NCI-H510A (cell line): ENCODE measurements at regions not wholly inside any gene's neighbourhood (a gene's known extent, or its start where the extent isn't known, plus 50 kb on each side); places are given as distances from the start of the nearest gene placed in this dataset.
"Not testable (repeated sequence)": the region's sequence is repeated elsewhere in the genome, so short reads cannot be mapped to it uniquely, and the experiment has no call there.

Experiments used
- DNase-seq: peaks from one replicate; lab custom pipeline; 2025; lab: John Stamatoyannopoulos, UW

DNA sequence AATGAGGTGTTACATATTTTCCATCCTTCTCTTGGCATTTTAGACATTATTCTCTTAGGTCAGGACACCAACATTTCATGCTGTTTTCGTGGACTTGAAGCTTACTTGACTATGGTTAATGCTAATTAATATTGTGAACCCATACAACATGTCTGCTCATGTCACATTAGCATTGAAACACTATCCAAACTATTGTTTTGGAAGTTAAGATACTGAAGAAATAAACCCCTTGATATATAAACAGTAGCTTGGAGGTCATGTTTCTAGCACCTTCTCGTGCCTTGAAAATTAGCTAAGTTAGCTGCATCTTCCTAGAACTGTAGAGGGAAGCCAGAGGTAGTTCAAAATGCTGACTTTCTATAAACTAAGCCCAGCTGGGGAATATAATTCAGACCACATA is 288.8 kb downstream of the LTN1 start:
- no peak for DNase-seq

DNA sequence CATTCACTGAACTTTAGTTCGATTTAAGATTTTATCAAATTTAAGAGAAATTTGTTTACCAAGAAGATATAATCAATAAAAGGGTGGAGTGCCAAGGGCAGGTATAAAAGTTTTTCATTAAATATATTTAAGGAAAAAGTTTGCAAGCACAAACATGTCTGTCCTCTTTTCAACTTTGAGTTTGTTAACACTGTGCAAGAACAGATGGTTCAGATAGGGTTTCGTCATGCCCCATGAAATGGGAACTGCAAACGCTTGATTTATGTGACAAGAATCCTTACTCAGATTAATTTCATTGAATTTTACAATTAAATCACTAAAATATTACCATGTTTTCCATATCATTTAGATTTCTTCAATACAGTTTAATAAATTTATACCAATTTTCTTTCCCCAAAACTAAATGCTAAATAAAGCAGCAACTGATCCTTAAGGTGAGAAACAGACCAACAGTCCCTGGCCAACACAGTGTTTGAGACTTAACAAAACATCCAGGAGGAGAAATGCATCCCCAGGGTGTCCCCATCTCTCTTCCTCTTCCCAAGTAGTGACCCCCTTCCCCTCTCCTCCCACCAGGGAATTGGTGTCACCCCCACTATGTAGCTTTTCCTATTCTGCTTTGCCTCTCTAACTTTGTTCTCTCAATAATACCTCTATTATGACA is 292.9 kb downstream of the LTN1 start:
- no peak for DNase-seq

DNA sequence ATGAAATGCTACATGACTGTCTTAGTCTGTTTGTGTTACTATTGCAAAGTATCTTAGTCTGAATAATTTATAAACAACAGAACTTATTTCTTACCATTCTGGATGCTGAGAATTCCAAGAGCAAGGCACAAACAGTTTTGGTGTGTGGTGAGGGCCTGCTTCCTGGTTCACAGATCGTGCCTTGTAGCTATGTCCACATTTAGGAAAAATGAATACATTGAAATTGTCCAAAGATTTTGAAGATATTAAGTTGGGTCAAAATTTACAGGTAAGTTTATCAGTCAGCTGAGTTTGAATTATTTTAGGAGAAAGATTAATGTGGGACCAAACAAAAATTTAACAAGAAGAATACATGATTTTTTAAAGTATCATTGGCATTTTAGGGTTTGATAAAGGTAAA is 293.5 kb downstream of the LTN1 start:
- no peak for DNase-seq

DNA sequence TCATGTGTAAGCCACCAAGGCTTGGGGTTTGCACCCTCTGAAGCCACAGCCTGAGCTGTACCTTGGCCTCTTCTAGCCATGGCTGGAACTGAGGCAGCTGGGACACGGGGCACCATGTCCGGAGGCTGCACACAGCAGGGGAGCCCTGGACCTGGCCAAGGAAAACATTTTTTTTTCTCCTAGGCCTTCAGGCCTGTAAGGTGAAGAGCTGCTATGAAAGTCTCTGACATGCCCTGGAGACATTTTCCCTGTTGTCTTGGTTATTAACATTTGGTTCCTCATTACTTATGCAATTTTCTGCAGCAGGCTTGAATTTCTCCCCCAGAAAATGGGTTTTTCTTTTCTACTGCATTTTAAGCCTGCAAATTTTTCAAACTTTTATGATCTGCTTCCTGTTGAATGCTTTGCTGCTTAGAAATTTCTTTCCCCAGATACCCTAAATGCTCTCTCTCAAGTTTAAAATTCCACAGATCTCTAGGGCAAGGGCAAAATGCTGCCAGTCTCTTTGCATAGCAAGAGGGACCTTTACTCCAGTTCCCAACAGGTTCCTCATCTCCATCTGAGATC is 295.8 kb downstream of the LTN1 start:
- DNase-seq: no peak

DNA sequence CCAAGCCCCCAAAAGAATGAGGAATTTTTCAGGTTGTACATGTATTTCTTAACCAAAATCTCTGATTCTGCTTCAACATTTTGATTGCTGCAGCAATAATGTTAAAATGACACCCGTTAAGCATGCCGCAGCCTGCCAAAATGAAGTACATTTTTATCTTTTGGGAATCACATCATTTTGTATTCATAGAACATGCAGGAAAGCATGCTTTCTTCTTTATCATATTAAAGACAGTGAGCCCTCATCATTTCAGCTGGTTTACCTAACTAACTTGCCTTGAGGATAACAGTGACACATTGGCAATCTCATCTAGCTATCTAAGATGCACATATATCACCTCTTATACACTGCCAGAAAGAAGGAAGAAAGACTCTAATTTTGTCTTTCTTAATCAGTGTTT is 299.2 kb downstream of the LTN1 start:
- DNase-seq: no peak

DNA sequence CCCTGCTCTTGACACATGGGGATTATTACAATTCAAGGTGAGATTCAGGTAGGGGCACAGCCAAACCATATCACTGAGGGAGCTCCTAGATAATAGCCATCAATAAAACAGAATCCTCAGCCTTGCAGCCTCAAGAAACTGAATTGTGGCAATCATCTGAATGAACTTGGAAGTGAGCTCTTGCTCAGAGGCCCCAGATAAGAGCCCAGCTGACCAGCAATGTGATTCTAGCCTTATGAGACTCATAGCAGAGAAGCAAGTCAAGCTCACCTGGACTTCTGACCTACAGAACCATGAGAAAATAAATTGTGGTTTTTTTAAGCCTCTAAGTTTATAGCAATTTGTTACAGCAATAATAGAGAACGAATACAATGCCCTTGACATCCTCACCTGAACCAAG is 302.5 kb downstream of the LTN1 start:
- no peak for DNase-seq

DNA sequence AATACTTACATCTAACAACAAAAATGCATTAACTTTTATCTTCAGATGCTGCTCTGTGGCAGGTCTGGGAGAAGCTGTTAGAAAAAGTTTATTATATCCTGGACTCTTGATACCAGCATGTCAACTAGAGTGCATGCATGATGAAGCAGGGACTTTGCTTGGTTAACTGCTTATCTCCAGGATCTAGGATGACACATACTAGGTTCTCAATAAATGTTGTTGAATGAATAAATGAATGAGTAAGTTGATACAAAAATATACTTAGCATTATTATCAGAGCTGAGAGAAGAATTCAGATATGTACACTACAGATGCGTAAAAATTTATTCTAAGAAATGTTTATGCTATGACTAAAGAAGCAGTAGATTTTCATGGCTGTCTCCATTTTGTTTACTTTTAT is 304.3 kb downstream of the LTN1 start:
- no peak for DNase-seq

DNA sequence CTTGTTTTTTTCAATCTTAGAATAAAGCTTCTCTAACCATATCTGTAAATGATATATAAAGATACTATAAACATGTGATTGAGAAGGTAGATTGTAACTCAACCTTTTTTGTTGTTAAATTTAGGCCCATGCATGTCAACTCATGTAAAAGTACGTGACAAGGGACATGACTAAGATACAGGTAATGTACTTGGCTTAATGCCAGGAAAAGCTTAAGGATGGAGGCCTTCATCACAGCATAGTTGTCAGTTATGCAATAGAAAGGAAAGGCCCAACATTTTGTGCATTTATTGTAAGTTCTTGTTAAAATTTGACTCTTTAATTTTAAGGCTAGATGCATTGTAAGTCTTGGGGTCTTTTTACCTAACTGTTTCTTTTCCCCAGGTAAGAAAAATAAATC is 305.1 kb downstream of the LTN1 start:
- no peak for DNase-seq

DNA sequence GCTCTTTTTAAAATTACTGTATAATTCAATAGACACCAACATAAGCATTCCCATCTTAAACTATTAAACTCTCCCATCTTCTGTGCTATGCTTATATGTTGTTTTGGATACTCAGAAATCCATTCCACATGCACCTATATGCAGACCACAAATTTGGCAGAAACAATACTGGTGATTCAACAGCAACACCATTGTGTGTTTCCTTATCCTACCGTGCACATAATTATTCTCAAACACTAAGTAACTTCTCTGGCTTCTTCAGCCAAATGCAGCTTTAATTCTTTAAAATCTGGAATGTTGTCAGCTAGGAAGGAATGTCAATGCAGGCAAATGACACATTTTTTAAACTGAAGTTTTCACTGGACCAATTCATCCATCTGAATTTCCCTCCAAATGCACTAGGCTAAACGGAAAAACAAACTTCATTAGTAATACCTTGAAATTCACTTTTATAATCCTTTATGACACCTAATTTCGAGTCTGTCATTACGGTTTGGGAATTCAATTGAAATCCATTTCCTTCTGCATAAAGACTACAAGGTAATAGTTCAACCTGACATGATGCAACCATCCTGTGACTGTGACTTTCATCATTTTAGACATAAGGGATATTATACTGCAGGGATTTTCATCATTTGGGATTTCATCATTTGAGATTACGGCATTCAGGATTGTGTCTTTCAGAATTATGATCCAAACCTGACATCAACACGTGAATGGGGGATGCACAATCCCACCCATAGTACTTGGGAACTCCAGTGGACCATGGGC is 308.5 kb downstream of the LTN1 start:
- no peak for DNase-seq

DNA sequence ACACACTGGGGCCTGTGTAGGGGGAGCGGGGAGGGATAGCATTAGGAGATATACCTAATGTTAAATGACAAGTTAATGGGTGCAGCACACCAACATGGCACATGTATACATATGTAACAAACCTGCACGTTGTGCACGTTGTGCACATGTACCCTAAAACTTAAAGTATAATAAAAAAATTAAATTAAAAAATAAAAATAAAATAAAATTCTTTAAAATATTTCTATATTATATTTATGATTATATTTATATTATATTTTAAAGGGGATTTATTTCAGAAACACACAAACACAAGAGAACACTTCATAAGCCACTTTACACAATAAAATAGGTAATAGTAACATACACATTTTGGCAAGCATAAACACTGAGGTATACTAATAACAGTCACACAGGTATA is 309.8 kb downstream of the LTN1 start:
- not testable (repeated sequence) for DNase-seq

DNA sequence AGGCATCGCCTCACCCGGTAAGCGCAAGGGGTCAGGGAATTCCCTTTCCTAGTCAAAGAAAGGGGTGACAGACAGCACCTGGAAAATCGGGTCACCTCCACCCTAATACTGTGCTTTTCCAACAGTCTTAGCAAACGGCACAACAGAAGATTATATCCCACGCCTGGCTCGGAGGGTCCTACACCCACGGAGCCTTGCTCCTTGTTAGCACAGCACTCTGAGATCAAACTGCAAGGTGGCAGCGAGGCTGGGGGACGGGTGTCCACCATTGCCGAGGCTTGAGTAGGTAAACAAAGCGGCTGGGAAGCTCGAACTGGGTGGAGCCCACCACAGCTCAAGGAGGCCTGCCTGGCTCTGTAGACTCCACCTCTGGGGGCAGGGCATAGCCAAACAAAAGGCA is 315.6 kb downstream of the LTN1 start:
- not testable (repeated sequence) for DNase-seq

DNA sequence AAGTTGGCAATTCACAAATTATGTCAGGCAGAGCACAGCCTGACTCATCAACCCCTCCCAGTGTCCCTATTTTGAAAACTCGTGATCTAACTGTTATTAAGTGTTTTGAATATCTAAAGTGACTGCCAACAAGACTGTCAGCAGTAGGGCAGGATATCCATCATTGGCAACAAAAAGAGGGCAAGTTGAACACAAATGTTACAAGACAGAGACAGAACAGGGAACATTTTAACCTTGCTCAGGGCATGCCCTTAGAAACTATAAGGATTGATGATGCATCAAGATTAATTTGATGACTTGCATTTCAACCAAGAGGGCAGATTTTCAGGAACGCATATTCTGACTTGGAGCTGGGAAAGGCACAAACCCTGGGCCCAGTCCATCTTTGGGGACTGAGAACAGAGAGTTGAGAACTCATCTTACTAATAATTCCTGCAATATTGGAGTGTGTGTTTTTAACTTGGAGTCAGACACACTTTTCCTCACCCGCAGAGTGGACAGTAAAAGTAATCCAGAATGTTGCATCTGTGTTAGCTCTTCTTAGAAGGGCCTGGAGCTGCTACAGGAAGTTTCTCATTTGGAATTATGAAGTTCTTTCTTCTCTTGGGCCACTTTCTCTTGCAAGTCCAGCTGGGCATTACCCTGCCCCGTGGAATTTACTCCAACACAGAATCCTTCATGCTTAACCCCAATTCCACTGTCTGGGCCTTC is 317.2 kb downstream of the LTN1 start:
- DNase-seq: no peak

DNA sequence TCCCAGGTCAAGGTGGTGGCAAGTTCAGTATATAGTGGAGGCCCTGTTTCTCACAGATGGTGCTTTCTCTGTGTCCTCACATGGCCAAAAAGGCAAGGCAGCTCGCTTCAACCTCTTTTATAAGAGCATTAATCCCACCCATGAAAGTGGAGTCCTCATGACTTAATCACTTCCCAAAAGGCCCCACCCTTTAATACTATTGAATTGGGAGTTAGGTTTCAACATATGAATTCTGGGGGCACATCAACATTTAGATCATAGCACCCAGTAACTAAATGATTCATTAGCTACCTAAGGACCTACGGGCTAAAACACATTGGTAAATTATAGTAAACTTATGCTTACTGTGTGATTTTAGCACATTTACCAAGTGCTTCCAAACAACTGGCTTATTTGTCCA is 317.9 kb downstream of the LTN1 start:
- no peak for DNase-seq

DNA sequence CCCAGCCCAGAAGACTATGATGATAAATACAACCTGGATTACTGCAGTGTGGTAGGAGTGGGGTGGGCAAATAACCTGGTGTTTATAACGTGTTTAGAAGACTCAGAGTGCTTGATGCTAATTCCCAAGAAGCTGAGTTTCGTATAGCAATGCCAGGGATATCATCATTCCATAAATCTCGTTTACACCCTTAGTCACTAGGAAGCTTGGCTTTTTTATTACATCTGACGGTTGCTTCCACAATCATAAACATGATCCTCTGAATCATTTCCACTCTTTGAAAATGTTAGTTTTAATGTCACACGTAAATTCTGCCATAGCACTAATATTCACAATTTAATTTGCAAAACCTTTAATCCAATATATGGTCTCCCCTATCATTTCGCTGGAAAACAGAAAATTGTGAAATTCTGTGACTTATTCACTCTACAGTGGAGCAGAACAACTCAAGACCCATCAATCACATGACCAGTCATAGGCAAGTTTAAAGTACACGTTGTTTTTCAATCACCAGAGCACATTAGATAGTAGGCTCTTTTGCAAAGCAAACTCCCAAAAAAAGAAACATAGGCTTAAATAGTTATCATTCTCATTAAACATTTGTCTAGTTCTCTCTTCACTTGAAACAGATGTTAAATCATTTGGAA is 321.0 kb downstream of the LTN1 start:
- no peak for DNase-seq

DNA sequence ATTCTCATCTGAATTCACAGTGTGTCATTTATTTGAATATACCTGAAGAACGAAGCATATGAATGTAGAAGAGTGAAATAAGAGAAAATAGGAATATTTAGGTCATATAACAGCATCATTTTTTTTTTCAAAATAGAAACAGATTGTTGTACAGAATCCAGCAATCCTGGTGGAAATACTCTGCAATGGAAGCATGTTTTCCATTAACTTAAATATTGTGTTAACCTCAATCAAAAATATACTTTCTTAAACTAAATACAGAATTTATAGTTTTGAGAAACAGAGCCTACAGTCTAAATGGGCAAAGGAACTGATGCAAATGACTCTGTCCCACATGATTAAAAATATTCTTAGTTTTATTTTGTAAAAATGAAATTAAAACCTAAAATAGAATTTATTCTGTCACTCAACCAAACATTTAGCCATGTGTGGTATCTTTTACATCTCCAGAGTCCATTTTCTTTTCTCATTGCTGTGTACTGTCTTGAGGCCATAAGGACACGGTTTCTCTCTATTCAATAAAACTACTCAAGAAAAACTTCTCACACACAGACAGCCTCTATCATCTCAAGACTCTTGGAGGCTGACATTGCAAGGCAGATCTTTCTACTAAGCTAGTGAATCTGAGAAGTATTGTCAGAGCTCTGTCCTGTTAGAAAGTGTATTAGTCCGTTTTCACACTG is 322.6 kb downstream of the LTN1 start:
- no peak for DNase-seq

DNA sequence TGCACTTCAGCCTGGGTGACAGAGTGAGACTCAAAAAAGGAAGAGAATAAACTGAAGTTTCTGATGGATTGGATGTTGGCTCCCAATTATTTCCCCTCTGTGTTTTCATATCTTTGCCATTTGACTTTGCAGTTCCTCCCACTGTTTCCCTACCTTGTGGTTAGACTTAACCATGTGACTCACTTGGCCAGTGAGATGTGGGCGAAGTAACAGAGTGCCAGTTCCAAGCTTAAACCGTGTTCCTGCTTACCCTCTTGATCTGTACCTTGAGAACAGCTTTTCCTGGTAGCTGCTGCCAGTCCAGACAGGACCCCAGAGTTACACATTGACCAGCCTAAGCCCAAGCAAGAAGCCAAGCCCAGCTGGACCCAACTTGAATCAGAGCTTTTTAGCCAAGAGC is 323.4 kb downstream of the LTN1 start:
- DNase-seq: no peak

DNA sequence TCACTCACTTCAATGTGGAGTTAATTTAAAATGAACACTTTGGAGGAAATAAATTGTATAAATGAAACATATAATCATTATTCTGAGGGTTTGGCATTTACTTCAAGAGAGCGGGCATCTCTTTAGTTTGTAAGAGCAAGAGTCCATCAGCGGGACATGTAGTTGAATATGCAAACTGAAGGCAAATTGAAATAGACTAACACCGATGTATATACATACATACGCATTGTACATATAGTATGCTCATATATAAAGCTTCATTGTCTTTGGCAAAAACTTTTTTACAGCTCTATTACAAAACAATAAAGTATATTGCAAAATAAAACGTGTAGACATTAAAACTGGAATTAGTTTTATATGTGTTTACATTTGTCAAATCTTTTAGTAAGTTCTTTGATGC is 328.9 kb downstream of the LTN1 start:
- no peak for DNase-seq

DNA sequence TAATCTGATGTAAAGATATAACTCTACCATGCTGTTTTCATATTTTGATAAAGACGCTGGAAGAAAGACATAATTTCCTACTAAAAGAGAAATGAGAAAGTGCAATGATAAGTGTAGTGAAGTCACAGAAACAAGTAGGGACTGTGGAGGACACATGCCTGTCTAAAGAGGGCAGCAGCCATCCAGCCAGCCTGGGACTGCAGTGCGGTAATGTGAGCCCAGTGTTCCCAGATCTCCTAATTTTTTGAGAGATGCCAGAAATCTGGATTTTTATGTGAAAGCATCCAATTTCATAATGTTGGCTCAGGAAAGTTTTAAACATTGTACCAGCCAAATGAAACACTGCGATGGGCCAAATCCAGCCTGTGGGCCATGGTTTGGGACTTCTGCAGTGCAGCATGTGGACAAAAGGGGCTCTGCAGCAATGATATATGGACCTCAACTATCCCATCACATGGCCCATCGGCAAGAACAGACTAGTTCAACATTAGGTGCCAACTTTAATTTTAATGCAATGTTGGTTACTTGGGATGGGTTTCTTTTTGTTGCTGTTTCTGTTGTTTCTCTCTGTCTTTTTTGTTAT is 329.5 kb downstream of the LTN1 start:
- DNase-seq: no peak

DNA sequence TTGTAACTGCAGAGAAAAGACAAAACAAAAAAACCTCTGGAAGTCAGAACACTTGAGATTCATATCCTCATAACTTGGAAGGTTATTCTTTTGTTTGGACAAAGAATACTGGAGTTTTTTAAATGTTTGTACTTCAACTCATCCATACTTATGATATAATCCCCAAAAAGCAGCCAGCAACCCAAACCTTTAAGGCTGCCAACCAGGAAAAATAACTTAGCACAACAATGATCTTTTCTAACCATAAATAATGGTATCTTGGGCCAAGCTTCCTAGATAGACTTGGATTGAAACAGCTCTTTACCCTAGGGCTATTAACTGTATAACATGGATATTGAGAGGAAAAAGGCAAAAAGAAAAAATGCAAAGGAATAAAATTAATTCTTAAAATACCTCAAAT is 335.1 kb downstream of the LTN1 start:
- DNase-seq: no peak

DNA sequence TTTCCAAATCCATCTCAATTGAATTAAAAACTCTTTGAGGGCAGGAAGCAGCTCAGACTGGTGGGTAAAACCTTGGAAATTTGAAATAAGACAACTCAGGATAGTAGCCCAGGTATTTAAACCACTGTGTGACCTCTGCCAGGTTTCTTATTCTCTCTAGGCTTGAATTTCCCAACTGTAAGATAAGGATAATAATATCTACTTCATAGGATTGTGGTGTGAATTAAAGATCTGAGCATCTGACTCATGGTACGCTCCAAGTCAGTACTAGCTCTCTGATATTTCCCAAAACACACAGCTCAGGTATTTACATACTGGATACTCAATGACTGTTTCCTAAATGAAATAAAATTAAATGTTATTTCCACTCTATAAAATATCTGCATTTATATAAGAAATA is 337.2 kb downstream of the LTN1 start:
- DNase-seq: no peak

DNA sequence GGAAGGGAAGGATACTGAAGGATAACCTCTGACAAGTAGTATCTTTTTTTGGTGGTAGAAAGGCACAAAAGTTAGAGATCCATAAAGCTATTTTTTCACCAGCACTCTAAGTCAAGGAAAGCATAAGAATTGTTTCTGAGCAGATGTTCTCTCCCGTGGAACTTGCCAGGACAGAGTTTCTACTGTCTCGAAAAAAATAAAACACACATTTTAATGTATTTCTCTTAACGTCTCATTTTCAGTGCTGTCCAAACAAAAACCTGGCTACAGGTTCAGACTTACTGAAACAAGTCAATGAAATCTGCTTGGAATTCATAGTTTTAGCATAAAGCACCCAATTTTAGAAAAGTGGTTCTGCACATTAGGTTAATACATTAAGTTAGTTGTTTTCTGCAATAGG is 338.3 kb downstream of the LTN1 start:
- no peak for DNase-seq

DNA sequence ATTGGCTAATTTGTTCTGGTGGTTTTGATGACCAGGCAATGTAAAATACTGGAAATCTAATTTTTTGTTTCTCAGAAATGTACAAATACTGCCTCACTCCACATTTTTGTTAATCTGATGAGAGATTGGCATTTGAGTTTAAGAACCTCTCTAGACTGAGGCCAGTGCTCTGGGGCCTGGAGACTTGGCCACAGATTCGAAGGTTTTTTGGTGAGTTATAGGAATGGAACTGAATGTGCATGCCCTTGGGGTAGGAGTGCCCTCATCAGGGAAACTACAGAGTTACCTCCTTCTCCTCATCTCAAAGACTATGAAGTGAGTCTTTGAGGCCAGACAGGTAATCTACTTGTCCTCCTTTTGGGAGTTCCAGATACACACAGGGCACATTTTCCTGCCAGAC is 347.9 kb downstream of the LTN1 start:
- no peak for DNase-seq
